ENCODE measurements at regions not wholly inside any gene's neighbourhood (a gene's known extent, or its start where the extent isn't known, plus 50 kb on each side); places are given as distances from the start of the nearest gene placed in this dataset.
A peak's percentile ranks its signal among the peaks of the same experiment; 100 is the strongest.

- no peak for DNase-seq
- H3K36me3 Mint-ChIP-seq (ENCODE audit: insufficient read depth in 2 of 2) = no peaks in the 10 kb centered on the region
- H3K4me1 Mint-ChIP-seq (ENCODE audit: low read depth) = peaks cover 10% of the 10 kb centered on the region
- peaks cover 52% of the 10 kb centered on the region for H3K27me3 Mint-ChIP-seq (ENCODE audit: low read depth)
- H3K9me3 Mint-ChIP-seq = no peaks in the 10 kb centered on the region
- ATAC-seq (replicated peaks in 1 of 2) = no peak
- no peak overlapping the region for H3K27ac Mint-ChIP-seq
- H3K4me3 Mint-ChIP-seq = peak overlapping the region in 1 of 2 donors; percentile 40
Measured at GRCh38 chr14:104461676-104462449, 117.7 kb upstream of the C14orf180 start.

GRCh38 chr14:104462651-104463630 lies 116.6 kb upstream of the C14orf180 start:
- H3K27me3 Mint-ChIP-seq (ENCODE audit: low read depth) = peaks cover 46% of the 10 kb centered on the region
- H3K4me1 Mint-ChIP-seq (ENCODE audit: low read depth) = peaks cover 10% of the 10 kb centered on the region
- DNase-seq (no peak), ATAC-seq (replicated peaks in 1 of 2) (no peak)
- no peak overlapping the region for H3K27ac Mint-ChIP-seq
- no peaks in the 10 kb centered on the region for H3K36me3 Mint-ChIP-seq (ENCODE audit: insufficient read depth in 2 of 2)
- no peaks in the 10 kb centered on the region for H3K9me3 Mint-ChIP-seq
- no peak overlapping the region for H3K4me3 Mint-ChIP-seq

GRCh38 chr14:104464907-104465306 lies 114.7 kb upstream of the C14orf180 start:
- no peak for DNase-seq
- ATAC-seq (replicated peaks in 1 of 2) = no peak
- peaks cover 10% of the 10 kb centered on the region for H3K4me1 Mint-ChIP-seq (ENCODE audit: low read depth)
- H3K36me3 Mint-ChIP-seq (ENCODE audit: insufficient read depth in 2 of 2) = no peaks in the 10 kb centered on the region
- H3K27me3 Mint-ChIP-seq (ENCODE audit: low read depth) = peaks cover 28% of the 10 kb centered on the region
- no peak overlapping the region for H3K4me3 Mint-ChIP-seq
- no peaks in the 10 kb centered on the region for H3K9me3 Mint-ChIP-seq
- H3K27ac Mint-ChIP-seq = no peak overlapping the region

GRCh38 chr14:104465482-104466390 lies 113.8 kb upstream of the C14orf180 start:
- H3K27ac Mint-ChIP-seq = no peak overlapping the region
- no peaks in the 10 kb centered on the region for H3K36me3 Mint-ChIP-seq (ENCODE audit: insufficient read depth in 2 of 2)
- H3K4me3 Mint-ChIP-seq = no peak overlapping the region
- ATAC-seq (replicated peaks in 1 of 2) (no peak), DNase-seq (no peak)
- peaks cover 20% of the 10 kb centered on the region for H3K27me3 Mint-ChIP-seq (ENCODE audit: low read depth)
- H3K4me1 Mint-ChIP-seq (ENCODE audit: low read depth) = peaks cover 4% of the 10 kb centered on the region
- no peaks in the 10 kb centered on the region for H3K9me3 Mint-ChIP-seq

GRCh38 chr14:104467236-104467635 lies 112.3 kb upstream of the C14orf180 start:
- ATAC-seq (replicated peaks in 1 of 2) (no peak), DNase-seq (no peak)
- no peaks in the 10 kb centered on the region for H3K4me1 Mint-ChIP-seq (ENCODE audit: low read depth)
- H3K27ac Mint-ChIP-seq = no peak overlapping the region
- no peaks in the 10 kb centered on the region for H3K9me3 Mint-ChIP-seq
- H3K36me3 Mint-ChIP-seq (ENCODE audit: insufficient read depth in 2 of 2) = no peaks in the 10 kb centered on the region
- H3K27me3 Mint-ChIP-seq (ENCODE audit: low read depth) = peaks cover 14% of the 10 kb centered on the region
- no peak overlapping the region for H3K4me3 Mint-ChIP-seq

GRCh38 chr14:104467641-104468040 lies 111.9 kb upstream of the C14orf180 start:
- Mint-ChIP-seq H3K27me3 (ENCODE audit: low read depth) (peaks cover 12% of the 10 kb centered on the region), H3K36me3 (ENCODE audit: insufficient read depth in 2 of 2) (no peaks in the 10 kb centered on the region), H3K4me1 (ENCODE audit: low read depth) (no peaks in the 10 kb centered on the region), H3K9me3 (no peaks in the 10 kb centered on the region), H3K27ac (no peak overlapping the region), H3K4me3 (no peak overlapping the region)
- ATAC-seq (replicated peaks in 1 of 2) (no peak), DNase-seq (no peak)

GRCh38 chr14:104469591-104469990 lies 110.0 kb upstream of the C14orf180 start:
- Mint-ChIP-seq H3K4me3 (no peak overlapping the region), H3K36me3 (ENCODE audit: insufficient read depth in 2 of 2) (no peaks in the 10 kb centered on the region), H3K9me3 (no peaks in the 10 kb centered on the region), H3K27ac (no peak overlapping the region), H3K27me3 (ENCODE audit: low read depth) (peaks cover 5% of the 10 kb centered on the region), H3K4me1 (ENCODE audit: low read depth) (no peaks in the 10 kb centered on the region)
- DNase-seq (no peak), ATAC-seq (replicated peaks in 1 of 2) (no peak)

- H3K36me3 Mint-ChIP-seq (ENCODE audit: insufficient read depth in 2 of 2) = no peaks in the 10 kb centered on the region
- H3K27ac Mint-ChIP-seq = no peak overlapping the region
- no peaks in the 10 kb centered on the region for H3K9me3 Mint-ChIP-seq
- H3K4me3 Mint-ChIP-seq = no peak overlapping the region
- DNase-seq (no peak), ATAC-seq (replicated peaks in 1 of 2) (no peak)
- no peaks in the 10 kb centered on the region for H3K4me1 Mint-ChIP-seq (ENCODE audit: low read depth)
- peaks cover 5% of the 10 kb centered on the region for H3K27me3 Mint-ChIP-seq (ENCODE audit: low read depth)
Measured at GRCh38 chr14:104470588-104470987, 109.0 kb upstream of the C14orf180 start.

- Mint-ChIP-seq H3K27me3 (ENCODE audit: low read depth) (peaks cover 5% of the 10 kb centered on the region), H3K27ac (no peak overlapping the region), H3K4me3 (no peak overlapping the region), H3K4me1 (ENCODE audit: low read depth) (no peaks in the 10 kb centered on the region), H3K9me3 (no peaks in the 10 kb centered on the region), H3K36me3 (ENCODE audit: insufficient read depth in 2 of 2) (no peaks in the 10 kb centered on the region)
- DNase-seq (no peak), ATAC-seq (replicated peaks in 1 of 2) (no peak)
Measured at GRCh38 chr14:104471114-104471513, 108.5 kb upstream of the C14orf180 start.

- Mint-ChIP-seq H3K27ac (no peak overlapping the region), H3K9me3 (no peaks in the 10 kb centered on the region), H3K36me3 (ENCODE audit: insufficient read depth in 2 of 2) (no peaks in the 10 kb centered on the region), H3K27me3 (ENCODE audit: low read depth) (peaks cover 5% of the 10 kb centered on the region), H3K4me3 (no peak overlapping the region), H3K4me1 (ENCODE audit: low read depth) (no peaks in the 10 kb centered on the region)
- DNase-seq (no peak), ATAC-seq (replicated peaks in 1 of 2) (no peak)
Measured at GRCh38 chr14:104472073-104472472, 107.5 kb upstream of the C14orf180 start.

GRCh38 chr14:104472536-104473243 lies 106.9 kb upstream of the C14orf180 start:
- Mint-ChIP-seq H3K4me1 (ENCODE audit: low read depth) (no peaks in the 10 kb centered on the region), H3K4me3 (no peak overlapping the region), H3K9me3 (no peaks in the 10 kb centered on the region), H3K27ac (no peak overlapping the region), H3K36me3 (ENCODE audit: insufficient read depth in 2 of 2) (no peaks in the 10 kb centered on the region), H3K27me3 (ENCODE audit: low read depth) (peaks cover 5% of the 10 kb centered on the region)
- no peak for DNase-seq
- ATAC-seq (replicated peaks in 1 of 2) = no peak

GRCh38 chr14:104473244-104473565 lies 106.4 kb upstream of the C14orf180 start:
- DNase-seq (no peak), ATAC-seq (replicated peaks in 1 of 2) (no peak)
- Mint-ChIP-seq H3K36me3 (ENCODE audit: insufficient read depth in 2 of 2) (no peaks in the 10 kb centered on the region), H3K9me3 (no peaks in the 10 kb centered on the region), H3K27me3 (ENCODE audit: low read depth) (peaks cover 5% of the 10 kb centered on the region), H3K27ac (no peak overlapping the region), H3K4me3 (no peak overlapping the region), H3K4me1 (ENCODE audit: low read depth) (no peaks in the 10 kb centered on the region)

Data from activated T-cell treated with anti-CD3 and anti-CD28 coated beads, Interleukin-2, amount 50 U/mL, for 72 hours (primary cell).